Mammary epithelial cell (primary cell): ENCODE measurements at regions not wholly inside any gene's neighbourhood (a gene's known extent, or its start where the extent isn't known, plus 50 kb on each side); places are given as distances from the start of the nearest gene placed in this dataset.

Source experiments
- CTCF ChIP-seq, 2 donors: IDR thresholded peaks in 1 of 2; conservative IDR thresholded peaks in 1 of 2; 2 replicates each; pipeline ENCODE4 v1.5.1; 2011 to 2012; ENCODE audit warnings: inconsistent platforms in 2 of 2, low read length in 2 of 2, mild to moderate bottlenecking in 2 of 2, control low read depth in 1 of 2, low read depth in 1 of 2; ENCODE audit not compliant: insufficient read depth in 1 of 2; ENCODE audit errors: extremely low read depth in 1 of 2
- EZH2 ChIP-seq: IDR thresholded peaks from 2 replicates; pipeline ENCODE4 v1.6.1; 2012; ENCODE audit warnings: low read length, inconsistent platforms, borderline replicate concordance

- no peak for TF ChIP-seq CTCF (conservative IDR thresholded peaks at IDR 0.05 in 1 of 2, IDR thresholded peaks at IDR 0.05 in 1 of 2; ENCODE audit: extremely low read depth in 1 of 2, insufficient read depth in 1 of 2, low read depth in 1 of 2, low read length in 2 of 2)
- no peak for TF ChIP-seq EZH2
Observed at GRCh38 chr2:82730811-82731210, 1728.3 kb downstream of the SUCLG1 start.
